Epidermal melanocyte (primary cell): ENCODE measurements at regions not wholly inside any gene's neighbourhood (a gene's known extent, or its start where the extent isn't known, plus 50 kb on each side); places are given as distances from the start of the nearest gene placed in this dataset.

Experiments
- DNase-seq: peaks from one replicate; pipeline ENCODE4 v3.0.0; 2011; ENCODE audit warnings: low spot score; ENCODE audit not compliant: insufficient read length

DNA sequence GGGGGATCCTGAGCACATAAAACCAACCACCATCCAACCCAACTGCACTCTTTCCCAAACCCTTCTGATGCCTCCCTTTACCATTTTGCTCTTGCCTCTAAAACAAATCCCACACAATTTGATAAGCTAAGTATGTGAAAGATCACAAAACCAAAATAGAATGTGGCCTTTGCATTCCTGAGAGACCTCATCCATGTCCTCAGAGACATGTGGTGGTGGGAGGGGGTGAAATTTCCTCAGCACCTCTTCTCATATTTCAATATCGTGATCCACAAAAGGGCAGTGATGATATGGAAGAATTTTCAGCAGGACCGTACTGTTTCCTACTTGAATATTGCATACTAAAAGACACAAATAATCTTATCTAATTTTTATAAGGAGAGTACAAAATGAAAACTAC is 423.3 kb downstream of the TLE1 start:
- no peak for DNase-seq

DNA sequence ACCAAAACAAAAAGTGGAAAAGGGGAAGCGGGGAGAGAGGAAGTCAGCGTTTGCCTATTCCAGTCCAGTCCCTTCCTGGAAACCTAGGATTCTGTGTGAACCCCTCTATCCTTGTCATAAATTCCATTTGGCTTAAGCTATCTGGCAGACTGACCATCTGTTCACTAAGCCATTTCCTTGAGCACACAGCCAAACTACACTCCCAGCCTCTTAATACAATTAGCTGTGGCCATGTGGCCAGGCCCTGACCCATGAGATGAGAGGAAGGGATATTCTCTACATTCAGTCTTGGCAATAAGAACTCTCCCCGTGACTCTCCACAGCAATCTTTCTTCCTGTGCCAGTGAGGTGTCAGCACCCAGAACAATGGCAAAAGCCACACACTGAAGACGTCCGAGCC is 424.8 kb downstream of the TLE1 start:
- DNase-seq, result no peak

DNA sequence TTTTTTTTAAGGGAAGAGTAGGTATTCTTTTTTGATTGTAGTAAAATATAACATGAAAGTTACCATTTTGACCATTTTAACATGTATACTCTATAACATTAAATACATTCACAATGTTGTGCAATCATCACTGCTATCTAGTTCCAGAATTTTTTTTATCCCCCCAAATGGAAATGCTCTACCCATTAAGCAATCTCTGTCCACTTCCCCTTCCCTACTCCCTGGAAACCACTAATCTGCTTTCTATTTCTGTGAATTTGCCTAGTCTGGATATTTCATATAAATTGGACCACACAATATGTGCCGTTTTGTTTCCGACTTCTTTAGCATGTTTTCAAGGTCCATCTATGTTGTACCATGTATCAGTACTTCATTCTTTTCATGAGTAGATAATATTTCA is 429.5 kb downstream of the TLE1 start:
- DNase-seq, result no peak

DNA sequence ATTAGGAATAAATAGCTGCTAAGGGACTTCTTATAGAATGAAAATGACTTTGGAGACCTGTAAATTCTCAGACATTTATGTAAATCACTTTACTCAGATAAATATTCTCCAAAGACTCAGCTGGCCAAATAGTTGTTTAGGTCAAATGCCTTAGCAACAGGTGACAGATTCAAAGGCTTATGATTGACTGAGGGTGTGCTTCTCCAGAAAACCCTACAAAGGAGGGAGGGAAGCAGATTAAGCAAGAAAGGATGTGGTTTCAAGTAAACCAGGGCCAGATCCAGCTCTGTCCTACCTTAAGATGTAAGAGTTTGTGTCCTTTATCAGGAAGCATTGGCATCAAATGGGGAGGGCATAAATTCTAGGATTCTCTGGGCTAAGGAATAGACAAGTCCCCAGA is 433.0 kb downstream of the TLE1 start:
- DNase-seq, result no peak

DNA sequence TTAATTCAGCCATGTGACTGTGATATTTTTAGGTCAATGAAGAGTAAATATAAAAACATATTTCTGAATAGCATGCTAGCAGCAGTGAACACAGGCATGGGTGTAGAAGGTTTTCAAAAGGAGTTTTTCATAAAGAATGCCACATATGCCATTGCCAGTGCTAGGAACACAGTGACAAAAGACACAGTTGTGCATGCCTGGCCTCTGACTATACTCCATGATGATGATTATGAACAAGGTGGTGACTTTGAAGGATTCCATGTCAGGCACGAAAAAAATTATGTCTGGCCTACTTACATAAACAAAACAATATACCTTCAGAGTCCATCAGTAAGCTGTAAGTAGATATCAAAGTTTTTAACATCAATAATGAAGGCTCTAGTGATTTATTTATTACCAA is 438.7 kb downstream of the TLE1 start:
- DNase-seq, result no peak

DNA sequence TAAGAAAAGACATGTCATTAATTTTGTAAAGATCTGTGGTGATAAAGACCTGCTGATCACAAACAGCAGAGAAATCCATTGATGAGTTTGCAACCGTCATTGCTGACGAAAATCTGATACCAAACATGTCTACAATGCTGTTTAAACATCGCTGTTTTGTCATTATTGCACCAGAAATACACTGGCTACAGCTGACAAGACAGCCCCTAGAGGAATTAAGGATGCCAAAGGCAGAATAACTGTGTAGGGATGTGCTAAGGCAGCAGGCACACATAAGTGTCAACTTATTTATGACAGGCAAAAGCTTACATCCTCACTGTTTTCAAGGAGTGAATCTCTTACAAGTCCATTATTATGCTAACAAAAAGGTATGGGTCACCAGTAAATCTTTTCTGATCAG is 439.3 kb downstream of the TLE1 start:
- no peak for DNase-seq

DNA sequence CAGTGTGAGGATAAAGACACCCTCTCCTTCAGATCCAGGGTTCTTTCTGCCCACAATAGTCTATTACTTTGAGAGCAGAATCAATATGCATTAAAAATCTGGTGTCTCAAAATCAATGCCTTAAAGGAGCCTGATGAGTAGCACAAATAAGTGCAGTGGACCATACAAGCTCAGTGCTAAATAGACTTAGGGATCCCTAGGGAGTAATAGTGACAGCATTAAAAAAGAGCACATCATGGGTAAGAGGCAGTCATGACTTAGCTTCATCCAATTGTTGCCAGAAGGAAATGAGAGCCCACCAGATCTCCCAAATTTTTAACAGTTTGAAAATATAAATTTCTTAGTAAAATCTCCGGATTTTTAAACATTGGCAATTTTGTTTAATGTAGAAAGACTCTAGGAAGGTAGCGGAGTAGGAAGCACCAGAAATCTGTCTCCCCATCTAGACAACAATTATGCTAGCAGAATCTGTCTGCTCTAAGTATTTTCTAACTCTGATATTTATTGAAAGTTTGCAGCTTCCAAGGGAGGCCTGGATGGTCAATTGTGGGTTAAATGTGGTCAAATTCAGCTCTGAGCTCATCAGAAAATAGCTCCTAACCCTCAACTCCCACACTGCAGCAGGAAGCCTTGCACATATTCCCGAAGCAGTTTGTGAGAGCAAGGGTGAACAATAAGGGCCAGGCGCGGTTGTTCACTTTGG is 443.9 kb downstream of the TLE1 start:
- DNase-seq, result no peak

DNA sequence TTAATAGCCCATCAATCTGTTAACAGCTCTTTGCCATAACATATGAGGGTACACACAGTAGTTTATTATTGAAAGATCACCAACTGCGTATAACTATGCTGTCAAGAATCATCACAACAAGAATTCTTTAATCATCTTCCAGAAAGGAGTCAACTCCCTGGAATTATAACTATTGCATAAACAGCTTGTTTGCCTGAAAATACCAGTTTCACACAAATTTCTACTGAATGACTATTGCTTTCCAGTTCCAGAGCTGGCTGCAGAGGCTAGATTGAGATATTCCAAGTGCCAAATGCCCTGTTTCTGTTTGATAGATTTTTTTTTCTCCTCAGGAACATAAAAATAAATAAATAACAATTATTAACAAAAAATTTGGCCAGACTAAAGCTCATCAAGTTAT is 444.7 kb downstream of the TLE1 start:
- no peak for DNase-seq

DNA sequence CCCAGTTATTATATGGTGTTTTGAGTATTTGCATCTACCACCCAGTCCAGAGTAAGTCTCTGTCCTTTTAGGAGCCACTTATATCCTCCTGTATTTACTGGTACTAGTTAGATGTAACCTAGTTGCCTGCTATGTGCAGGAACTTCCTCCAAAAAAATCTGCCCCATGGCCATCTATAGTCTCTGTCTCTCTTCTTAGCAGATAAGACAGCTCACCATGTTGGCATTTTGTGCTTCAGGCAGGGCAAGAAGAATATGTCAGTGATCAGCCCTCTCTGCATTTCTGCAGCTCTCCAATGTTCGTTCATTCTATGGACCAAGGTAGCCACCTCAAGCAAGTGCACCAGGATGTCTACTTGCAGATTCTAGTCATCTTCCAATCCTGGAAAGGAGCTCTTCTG is 446.5 kb downstream of the TLE1 start:
- DNase-seq, result no peak

DNA sequence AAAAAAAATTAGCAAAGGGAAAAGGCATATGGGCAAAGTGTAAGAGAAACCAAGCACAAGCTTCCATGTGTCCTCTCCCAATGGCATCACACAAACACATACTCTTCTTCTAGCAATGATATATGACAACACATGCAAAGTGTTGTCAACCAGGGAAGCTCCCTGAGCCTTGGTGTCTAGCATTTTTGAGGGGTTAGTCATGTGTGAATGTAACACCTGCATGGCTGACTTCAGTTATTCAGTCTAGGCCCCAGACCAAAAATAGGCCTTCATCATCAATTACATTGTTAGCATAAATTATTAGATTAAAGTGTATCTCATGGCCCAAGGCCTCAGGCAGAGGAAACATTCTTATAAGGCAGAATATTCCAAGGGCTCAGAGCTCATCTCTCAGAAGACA is 450.0 kb downstream of the TLE1 start:
- no peak for DNase-seq

DNA sequence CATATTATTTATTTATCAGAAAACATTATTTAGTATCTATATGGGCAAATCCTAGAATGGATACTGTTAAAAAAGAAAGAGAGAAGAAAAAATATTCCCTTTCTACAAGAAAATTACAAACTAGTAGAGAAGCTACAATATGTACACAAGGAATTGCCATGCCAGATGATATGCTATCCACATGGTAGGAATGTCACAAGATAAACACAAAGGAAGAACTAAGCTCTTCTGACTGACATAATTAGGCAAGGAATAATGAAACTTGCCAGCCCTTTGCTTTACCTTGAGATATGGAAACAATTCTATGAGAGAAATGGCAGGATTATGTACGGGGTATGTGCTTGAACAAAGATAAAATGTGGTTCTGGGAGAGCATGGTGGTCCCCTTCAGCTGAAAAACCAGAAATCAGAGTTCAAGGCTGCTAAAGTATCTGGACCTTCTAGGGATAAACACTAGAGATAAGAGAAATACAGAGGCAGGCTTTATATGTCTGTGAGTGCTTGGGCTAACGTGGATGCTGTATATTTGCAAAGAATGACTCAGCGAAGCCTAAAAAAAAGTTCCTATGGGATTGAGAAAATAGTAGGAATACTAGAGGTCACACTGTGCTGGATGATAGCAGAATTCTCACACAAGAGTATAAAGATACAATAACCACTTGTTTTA is 451.6 kb downstream of the TLE1 start:
- DNase-seq, result no peak

DNA sequence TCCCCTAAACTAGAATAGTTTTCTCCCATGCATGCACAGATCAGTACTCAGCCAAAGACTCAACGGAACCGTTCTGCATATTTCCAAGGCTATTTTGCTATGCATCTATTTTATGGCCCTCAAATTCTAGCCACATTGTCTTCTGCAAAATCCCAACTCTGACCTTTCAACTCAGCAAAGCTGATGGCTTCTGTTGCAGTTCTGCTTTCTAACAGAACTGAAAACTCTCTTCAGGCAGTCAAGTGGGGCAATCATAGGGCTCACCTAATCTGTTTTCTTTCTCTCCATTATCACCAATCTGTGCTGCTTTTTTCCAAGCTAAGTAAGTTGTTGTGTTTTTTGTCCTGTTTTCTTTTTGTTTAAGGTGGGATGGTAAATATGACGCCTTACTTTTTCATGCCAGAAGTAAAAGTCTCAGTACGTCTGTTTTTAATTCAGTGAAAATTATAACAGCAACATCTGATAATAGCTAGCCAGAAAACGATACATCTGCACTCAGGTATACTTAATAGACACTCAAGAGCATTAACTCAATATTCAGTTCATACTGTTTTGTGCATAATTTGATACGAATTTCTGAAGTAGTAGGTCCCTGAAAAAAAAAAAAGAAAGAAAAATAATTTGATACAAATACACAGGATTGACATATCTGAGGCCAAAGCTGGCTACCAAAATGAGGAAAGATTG is 454.3 kb downstream of the TLE1 start:
- DNase-seq, result no peak

DNA sequence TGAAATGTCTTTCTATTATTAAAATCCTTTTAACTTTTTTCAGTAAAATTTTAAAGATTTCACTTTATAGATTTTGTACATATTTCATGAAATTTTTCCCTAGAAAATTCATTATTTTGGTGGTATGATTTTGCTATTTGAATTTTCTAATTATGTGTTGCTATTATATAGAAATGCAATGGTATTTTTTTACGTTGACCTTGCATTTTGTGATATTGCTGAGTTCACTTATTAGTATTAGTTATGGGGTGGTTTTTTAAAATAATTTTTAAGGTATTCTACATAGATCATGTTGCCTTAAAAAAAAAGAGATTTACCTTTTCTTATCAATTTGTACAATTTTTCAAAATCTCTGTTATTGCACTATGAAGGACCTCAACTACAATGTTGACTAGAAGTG is 458.3 kb downstream of the TLE1 start:
- DNase-seq, result no peak

DNA sequence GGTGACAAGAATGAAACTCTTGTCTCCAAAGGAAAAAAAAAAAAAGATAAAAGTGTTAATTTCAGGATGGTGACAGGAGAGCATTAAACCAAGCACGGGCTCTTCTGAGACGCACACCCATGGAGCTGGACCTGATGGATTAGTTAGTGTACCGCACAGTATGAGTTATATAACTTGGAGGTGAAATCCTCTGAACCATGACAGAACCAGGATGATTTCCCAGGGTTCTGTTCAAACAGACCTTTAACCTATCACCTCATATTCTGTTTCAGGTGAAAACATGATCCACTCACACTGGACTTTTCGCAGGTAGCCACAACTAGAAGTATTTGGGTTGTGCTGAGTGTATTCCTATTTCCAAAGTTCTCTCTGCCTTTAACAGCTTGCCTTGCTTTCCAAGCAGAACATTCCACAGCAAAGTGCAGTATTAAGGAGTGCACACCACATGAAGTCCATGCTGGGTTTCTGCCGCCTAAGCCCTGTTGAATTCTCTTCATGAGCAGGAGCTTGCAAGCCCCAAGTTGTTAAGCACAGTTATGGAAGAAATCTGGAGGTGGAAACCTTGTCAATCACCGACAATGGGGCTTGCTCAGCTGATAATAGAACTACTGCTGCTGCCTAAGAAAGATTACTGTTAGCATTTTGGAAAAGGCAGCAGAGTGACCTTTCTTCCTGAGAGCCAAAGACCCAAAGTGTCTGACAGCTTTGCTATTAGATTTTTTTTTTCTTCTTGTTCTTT is 461.7 kb downstream of the TLE1 start:
- DNase-seq, result no peak

DNA sequence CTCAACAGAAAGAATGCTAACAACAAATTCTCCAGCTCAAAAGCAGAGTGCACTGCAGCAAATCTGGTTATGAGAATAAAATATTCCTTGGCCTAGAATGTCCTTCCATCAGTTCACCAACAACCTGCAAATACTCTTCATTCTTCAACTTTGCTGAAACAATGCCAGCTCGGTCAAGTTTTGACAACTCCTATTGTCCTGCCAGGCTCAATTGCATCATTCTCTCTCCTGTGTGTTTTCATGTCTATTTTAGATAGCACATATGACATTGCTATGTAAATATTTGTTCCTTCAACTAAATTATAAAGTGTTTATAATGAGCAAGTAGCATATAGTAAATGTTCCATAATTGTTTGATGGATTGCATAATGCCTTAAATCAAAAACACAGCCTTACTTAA is 463.8 kb downstream of the TLE1 start:
- DNase-seq, result no peak

DNA sequence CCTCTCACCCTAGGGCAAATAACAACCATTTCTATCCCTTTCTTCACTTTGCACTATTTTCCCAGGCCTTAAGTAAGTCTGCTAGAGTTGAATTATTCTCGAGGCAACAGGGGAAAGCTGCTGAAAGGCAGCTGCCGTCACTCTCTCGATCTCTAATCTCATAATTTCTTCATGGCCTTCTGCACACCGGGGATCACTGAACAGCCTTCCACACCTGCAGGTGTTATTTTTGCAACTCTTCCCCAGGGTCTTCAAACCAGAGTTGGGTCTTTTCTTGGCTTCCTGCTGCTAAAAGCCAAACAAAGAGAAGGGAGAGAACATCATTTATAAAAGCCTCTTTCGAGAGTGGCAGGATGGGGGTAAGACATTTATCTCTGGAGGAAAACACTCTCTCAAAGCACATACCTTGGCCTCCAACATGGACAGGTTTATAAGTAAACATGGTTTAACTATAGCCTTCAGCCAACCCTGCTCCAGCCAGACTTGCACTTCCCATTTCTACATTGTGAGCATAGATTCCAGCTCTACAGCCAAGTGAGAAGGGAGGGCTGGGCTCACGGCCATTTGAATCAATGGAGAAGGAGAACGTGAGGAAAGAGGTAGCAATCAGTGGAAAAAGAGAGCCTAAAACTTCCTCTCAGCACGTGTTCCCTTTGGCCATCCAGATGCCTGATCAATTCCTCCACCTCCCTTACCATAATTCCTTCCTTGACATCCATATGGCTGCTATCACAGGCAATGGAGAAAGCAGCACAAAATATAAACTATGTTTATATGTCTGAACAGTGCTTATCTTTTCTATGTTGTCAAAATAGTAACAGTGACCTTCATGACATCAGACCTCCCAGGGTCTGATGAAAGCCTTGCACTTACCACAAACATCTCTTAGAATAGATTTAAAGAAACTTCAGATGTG is 464.9 kb downstream of the TLE1 start:
- no peak for DNase-seq

DNA sequence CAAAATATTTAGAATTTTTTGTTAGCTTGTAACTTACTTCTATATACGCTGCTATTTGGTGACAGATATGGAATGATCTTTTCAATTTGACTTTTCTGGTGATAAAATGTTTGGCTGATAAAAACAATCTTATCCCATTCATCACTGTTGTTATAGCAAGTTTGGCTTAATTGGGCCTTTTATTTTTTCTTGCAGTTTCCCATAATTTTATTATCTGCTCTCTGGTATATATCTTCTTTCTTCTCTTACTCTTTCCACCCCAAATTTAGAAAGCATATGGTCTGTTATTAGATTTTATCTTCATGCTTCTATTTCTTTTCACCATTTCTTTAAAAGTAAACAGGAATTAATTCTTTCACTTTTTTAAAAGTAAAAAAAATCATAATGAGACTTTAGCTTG is 474.4 kb downstream of the TLE1 start:
- DNase-seq, result no peak

DNA sequence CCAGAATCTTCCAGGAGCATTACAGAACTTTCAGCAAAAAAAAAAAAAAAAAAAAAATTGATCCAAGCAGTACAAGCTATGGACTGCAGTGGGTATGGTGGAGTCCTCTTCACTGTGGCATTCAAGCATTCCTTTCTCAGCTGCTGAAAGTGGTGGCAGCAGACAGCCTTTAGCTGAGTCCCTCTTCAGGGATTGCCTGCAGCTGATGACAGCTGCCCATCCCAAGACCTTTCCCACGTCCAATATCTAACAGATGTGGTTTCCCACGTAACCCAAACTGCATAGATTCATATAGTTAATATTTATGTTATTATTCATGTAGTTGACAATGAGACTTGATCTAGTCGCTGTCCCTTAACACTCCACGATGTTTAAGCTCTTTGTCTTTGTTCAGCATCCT is 475.9 kb downstream of the TLE1 start:
- DNase-seq, result no peak

DNA sequence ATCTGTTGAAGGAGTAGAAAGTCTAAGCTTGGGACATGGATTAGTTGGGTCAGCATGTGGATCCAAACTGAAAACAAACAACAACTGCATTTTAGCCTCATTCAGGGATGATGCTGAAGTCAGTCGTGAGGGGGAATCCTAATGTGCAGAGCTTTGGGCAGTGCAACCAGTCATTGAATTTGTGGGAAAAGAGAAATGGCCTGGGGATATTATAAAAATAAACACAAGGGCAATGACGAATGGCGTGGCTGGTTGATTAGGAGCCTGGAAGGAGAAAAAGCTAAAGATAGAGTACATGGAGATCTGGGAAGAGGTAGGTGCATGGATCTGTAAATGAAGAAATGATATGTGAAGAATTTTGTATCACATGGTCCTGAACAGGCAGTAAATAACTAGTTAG is 477.6 kb downstream of the TLE1 start:
- DNase-seq, result no peak

DNA sequence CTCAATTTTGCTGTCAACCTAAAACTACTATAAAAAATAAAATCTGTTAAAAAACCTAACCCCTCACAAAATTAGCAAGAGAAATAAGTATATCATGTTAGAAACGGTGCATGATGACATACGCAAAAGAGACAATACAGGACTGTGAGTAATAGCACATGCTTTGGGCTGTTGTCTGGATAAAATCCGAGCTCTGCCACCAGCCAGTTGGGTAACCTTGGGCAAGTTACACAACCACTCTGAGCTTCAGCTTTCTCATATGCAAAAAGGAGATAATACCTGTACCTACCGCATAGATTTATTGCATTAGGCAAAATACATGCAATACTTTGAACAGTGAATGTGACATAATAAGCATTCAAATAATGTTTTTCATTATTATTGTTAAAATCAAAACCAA is 481.7 kb downstream of the TLE1 start:
- no peak for DNase-seq

DNA sequence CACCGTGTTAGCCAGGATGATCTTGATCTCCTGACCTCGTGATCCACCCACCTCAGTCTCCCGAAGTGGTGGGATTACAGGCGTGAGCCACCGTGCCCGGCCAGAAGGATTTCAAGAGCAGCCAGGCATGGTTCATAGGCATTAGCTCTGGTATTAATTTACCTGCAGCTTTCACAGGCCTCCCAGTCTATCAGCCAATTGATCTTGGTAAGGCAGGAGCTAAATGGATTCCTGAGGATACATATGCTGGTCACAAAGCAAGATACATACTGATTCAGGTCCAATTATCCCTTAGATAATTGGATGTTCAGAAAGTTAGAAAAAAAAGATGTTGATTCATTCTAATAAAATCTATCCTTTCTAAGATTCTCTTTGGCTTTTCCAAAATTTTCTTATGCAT is 487.1 kb downstream of the TLE1 start:
- no peak for DNase-seq
